HG03571 (cell line): ENCODE measurements at regions not wholly inside any gene's neighbourhood (a gene's known extent, or its start where the extent isn't known, plus 50 kb on each side); places are given as distances from the start of the nearest gene placed in this dataset.
A peak's percentile ranks its signal among the peaks of the same experiment; 100 is the strongest.
"Not testable (repeated sequence)": the region's sequence is repeated elsewhere in the genome, so short reads cannot be mapped to it uniquely, and the experiment has no call there.

ENCODE experiments used
- ATAC-seq: cut with Tn5 transposase; IDR thresholded peaks from one replicate; pipeline ENCODE4 v1.9.1; 2021; ENCODE audit not compliant: unreplicated experiment

GRCh38 chr11:21625982-21626381 is 566.9 kb upstream of the ANO5 start:
- no peak for ATAC-seq

- no peak for ATAC-seq
Measured at GRCh38 chr11:21628641-21629040, 564.2 kb upstream of the ANO5 start.

DNA sequence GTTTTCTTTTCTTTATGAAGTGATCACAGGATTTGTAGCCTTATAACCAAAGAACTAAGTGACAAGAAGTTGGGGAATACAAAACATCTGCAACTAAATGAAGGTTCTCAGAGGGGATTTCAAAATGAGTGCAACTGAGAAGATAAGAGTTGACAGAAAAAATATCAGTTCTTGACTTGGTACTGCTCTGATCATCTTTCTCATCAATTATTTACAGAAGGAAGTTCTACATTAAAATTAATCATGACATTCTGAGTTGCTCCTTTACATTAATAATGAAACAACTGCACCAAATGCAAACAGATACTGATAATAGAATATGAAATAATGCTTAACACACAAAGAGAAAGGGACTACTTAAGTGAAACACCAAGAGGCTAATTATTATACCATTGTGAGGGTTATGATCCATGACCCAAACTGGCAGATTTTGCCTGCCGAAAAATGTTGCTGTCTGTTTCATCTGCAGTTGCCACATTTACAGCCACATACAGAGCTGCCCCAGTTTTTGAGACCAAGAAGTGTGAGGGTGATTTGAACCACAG is 561.9 kb upstream of the ANO5 start:
- ATAC-seq, result peak; percentile 51

DNA sequence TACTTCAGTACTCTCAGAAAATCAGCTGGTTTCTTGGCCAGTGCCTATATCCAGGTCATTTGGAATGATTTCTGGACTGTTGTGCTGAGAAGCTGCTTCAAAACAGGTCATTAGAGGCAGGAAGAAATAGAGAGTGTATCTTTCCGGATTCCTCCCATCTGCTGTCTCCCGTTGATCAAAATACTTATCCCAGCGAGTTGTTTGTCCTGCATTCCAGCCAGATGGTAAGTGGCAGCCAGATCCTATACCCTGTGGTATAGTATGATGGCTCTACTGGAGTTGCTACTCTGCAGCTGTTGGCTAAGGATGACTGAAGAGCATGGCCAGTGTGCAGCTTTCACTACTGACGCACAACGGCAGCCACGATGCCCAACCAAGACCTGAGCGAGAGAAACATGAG is 560.9 kb upstream of the ANO5 start:
- ATAC-seq, result no peak

DNA sequence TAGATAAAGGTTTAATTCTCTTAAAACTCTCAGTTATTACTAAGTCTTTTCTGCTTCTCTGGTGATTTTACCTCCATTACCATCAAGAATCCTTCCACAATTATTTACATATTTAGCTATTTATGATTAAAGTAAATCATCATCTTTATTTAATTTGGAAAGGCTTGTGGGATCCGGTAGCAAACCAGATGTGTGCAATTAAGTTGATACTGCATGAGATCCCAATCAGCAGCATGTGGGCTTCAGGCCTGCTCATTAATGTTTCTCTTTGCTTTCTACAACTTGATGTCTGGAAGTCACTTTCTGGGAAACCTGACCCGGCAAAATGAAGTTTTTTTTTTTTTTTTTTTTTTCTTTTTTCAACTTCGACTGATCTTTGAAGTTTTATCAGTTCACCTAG is 558.4 kb upstream of the ANO5 start:
- ATAC-seq, result no peak

GRCh38 chr11:21634956-21635355 is 557.9 kb upstream of the ANO5 start:
- no peak for ATAC-seq

DNA sequence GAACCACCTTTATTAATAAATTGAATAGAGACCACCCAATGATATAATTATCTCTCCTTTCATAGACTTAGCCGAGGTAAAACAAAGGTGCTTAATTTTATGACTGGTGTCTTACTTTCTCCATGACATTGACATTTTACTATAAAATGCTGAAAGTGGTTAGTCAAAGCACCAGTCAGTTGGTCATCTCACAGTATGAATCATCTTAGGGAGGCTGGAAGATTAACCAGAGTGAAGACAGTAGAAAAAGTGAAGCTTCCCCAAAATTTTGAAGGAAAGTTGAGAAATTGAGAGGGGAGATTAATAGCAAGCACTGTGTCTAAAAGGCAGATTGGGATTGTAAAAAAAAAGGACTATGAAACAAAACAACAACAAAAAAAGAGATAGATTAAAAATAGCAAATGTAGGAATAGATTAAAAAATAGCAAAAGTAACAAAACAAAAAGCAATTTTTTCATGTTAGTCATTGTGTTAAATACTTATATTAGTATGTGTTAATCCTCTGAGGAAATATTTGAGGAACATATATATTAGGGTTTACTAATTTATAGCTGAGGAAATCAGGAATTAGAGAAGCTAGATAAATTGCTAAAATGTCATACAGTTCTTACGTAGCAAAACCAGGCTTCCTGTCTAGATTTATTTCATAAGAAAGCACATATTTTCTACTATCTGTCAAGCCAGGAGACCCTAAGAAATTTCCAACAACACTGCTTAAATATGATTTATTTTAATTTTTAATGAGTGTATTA is 557.3 kb upstream of the ANO5 start:
- ATAC-seq, result no peak

GRCh38 chr11:21636561-21636960 is 556.3 kb upstream of the ANO5 start:
- ATAC-seq, result no peak

DNA sequence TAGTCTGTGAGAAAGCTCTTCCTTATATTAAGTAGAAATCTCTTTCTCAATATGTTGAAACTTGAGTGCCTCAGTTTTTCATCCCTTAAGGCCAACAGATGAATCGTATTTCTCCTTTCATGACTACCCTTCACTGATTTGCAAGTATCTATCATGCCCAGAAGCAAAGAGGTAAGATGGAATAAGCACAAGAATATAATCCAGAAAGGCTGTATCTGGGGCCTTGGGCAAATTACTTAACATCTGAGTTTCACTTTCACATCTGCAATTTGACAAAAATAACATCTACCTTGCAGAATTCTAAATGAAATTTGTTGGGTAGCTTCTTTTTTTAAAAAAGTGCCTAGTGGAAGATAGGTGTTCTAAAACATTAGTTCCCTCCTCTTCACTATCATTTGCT is 552.4 kb upstream of the ANO5 start:
- ATAC-seq, result no peak

GRCh38 chr11:21641869-21642268 is 551.0 kb upstream of the ANO5 start:
- ATAC-seq, result no peak

DNA sequence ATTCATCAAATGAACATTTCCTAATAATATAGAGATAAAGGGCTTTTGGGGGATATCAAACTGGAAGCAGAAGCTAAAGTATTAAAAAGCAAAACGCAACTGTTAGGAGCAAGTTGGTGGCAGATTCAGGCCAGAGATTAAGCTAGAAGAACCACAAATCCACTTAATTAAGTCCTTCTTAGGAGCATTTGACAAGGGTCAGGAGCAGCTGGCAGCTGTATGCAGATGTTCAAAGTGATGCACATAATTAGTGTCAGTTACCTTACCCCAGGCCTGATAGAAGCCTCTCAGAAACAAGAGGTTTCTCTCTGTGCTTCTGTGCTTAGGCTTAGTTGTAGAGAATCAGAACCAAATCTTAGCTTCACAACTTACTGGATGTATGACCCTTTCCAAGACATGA is 546.5 kb upstream of the ANO5 start:
- ATAC-seq, result no peak

DNA sequence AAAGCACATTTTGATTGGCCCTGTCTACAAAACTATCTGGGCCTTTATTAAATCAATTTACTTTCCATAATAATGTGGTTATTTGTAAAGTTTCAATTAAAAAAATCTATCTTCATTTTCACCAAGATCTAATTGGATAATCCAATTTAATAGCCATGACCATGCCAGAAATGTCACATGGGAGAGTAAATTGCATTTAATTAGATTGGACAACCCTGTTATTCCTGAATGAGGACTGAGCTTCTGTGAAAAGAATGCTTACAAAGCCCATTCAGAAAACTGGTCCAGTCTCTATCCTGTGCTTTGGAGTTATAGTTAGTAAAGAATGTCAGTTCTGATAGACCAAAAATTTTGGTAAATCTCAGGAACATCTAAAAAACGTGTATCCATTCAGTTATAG is 541.9 kb upstream of the ANO5 start:
- no peak for ATAC-seq

- no peak for ATAC-seq
Measured at GRCh38 chr11:21653951-21654421, 538.9 kb upstream of the ANO5 start.

GRCh38 chr11:21656065-21656464 is 536.8 kb upstream of the ANO5 start:
- no peak for ATAC-seq

DNA sequence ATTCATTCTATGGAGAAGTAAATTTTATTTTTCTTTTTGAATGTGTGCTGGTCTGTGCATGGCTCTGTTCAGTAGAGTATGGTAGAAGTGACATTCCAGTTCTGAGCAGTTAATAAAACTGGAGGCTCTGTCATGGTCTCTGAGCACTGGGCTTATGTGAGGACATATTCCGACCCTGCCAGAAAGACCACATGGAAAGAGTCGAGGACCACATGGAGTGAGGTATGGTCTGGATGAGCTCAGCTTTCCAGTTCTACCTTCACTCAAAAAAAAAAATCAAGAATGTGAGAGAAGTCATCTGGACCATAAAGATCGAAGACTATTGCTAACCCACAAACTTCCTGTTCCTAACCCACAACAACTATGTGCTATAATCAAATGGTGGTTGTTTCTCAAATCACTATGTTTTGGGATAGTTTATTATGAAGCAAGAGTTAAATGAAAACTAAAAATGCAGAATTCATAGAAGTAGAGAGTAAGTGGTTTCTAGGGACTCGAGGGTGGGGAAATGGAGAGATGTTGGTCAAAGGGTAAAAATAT is 534.2 kb upstream of the ANO5 start:
- no peak for ATAC-seq

DNA sequence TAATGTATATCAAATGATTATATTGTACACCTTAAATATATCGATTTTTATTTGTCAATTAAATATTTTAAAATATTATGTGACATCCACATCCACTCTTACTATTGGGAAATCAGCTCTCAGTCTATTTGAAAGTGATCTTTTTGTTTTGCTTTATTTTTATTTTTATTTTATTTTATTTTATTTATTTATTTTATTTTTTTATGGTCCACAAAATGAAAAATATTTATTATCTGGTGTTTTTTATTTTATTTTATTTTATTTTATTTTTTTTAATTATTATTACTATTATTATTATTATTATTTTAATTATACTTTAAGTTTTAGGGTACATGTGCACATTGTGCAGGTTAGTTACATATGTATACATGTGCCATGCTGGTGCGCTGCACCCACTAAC is 533.5 kb upstream of the ANO5 start:
- ATAC-seq, result not testable (repeated sequence)

GRCh38 chr11:21659961-21660360 is 532.9 kb upstream of the ANO5 start:
- no peak for ATAC-seq

- ATAC-seq, result no peak
Measured at GRCh38 chr11:21675049-21675616, 517.8 kb upstream of the ANO5 start.

GRCh38 chr11:21687643-21688042 is 505.2 kb upstream of the ANO5 start:
- no peak for ATAC-seq

GRCh38 chr11:21704539-21704938 is 488.3 kb upstream of the ANO5 start:
- no peak for ATAC-seq

DNA sequence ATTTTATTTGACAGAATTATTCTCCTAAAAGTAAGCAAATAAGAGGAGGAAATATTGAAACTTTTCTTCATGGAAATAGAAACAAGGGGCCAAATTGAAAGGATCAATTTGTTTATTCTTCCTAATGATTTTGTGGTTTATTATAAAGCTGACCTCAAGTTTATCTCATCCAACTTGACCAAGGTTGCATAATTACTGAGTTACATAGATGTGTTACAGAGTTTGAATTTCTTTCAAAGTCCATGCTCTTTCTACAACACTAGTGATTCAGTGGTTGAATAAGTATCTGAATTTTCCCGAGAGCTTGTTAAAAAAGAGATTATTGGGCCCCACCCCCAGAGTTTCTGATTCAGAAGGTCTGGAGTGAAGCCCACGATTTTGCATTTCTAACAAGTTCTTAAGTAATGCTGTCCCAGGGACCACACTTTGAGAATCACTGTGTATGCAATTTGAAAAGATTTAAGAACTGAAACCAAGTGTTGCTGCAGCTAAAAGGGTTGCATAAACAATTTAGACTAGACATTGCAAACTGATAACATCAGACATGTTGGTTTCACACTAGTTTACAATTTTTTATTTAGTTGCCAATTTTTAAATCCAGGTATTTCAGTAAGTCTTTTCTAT is 485.7 kb upstream of the ANO5 start:
- no peak for ATAC-seq

- no peak for ATAC-seq
Measured at GRCh38 chr11:21710809-21711208, 482.1 kb upstream of the ANO5 start.
